Stimulated activated CD8-positive, alpha-beta memory T cell treated with anti-CD3 and anti-CD28 coated beads, Interleukin-4, amount 100 ng/mL, for 4 hours (primary cell): ENCODE measurements at regions not wholly inside any gene's neighbourhood (a gene's known extent, or its start where the extent isn't known, plus 50 kb on each side); places are given as distances from the start of the nearest gene placed in this dataset.

Experiments used
- DNase-seq, 2 donors: peaks; one replicate each; pipeline ENCODE4 v3.0.0-alpha.2; 2020; ENCODE audit warnings: low read depth in 2 of 2, low spot score in 1 of 2

DNA sequence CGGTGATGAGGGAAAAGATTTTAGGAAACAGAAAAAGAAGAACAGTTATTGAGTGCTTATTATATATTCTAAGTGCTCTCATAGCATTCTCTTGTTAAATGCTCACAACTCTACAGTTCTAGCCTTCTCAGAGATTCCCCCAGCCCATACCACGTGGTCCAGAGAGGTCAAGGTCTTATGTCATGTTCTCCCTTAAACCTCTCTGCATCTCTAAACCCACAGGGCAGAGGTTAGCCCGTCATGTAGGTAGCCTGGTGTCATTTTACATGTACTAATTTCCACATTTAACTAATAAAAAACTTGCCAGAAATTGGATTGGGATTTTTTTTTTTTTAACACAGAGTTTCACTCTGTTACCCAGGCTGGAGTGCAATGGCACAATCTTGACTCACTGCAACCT, 178.0 kb downstream of the CEMIP2 start:
- DNase-seq, result no peak

DNA sequence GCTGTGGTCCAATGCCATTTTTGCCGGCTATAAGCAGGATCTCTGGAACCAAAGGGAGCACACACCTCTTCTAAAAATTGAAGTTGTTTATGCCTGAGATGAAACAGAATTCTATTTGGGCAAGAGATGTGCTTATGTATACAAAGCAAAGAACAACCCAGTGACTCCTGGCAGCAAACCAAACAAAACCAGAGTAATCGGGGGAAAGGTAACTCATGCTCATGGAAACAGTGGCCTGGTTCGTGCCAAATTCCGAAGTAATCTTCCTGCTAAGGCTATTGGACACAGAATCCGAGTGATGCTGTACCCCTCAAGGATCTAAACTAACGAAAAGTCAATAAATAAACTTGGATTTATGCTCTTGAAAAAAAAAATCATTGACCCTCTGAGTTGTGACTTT, 178.7 kb downstream of the CEMIP2 start:
- DNase-seq, result no peak

DNA sequence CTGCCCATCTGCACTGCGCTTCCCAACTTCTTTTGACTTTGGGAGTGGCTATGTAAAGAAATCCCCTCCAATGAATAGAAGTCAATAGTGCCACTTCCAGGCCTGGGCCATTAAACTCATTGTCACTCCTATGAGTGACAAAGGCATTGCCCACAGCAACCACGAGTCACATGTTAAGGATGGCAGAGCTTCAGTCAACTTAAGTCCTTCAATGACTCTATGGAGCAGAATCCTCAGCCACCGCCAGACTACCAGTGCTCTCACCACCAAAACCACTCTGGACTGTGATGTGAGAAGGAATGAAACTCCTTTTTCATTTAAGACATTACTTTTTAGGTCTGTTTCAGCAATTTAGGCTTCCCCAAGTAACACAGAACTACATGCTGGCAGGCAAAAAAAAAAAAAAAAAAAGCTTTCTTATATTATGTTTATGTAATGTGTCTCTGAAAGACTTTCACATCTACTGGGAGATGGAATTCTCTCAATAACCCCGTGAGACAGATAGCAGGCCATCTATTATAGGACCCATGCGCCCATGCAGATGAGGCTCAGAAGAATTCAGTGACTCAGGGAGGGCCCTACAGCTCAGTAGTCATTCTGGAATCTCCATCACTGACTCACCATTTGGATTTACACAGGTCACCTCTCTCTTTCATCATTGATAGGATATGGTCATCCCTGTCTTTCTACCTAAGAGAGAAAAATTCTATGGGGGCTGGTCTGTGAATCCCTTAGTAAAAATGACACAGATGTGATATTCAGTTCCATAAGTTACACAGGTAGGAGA, 180.5 kb downstream of the CEMIP2 start:
- no peak for DNase-seq

GRCh38 chr9:71583792-71584191, 184.5 kb downstream of the CEMIP2 start:
- no peak for DNase-seq

GRCh38 chr9:71582347-71582746, 186.0 kb downstream of the CEMIP2 start:
- DNase-seq, result no peak

GRCh38 chr9:71581101-71581500, 187.2 kb downstream of the CEMIP2 start:
- no peak for DNase-seq

GRCh38 chr9:71571186-71571585, 197.1 kb downstream of the CEMIP2 start:
- no peak for DNase-seq

- no peak for DNase-seq
Measured at GRCh38 chr9:71567890-71568289, 200.4 kb downstream of the CEMIP2 start.

DNA sequence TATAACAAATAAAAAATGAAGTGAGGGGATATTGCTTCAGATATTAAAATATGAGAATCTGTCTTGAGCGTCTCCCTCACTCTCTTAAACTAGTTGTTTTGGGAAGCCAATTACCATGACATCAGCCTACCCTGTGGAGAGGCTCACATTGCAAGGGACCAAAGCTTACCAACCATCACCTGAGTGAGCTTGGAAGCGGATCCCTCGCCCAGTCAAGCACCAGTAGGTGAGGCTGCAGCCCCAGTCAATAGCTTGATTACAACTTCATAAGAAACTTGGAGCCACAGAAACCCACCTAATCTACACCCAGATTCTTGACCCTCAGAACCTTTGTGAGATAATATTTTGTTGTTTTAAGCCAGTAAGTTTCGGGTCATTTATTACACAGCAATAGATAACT, 206.2 kb downstream of the CEMIP2 start:
- DNase-seq, result no peak

DNA sequence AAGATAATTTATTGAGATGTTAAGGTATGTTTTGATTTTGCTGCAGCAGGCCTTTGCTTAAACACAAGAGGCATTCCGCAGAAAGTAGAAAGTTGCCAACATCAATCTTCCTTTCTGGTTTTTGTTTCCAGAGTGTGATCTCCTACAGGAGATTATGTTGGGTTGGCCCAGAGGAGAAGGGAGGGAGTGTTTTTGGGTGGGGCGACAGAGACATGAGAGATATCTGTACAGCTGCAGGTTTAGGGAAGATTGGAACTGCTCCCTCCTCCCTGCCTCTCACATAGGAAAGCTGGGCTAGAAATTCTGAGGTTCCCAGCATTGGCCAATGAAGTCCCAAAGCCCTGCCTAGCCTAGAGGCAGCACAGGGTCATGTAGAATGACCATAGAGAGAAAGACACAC, 211.0 kb downstream of the CEMIP2 start:
- DNase-seq, result no peak

DNA sequence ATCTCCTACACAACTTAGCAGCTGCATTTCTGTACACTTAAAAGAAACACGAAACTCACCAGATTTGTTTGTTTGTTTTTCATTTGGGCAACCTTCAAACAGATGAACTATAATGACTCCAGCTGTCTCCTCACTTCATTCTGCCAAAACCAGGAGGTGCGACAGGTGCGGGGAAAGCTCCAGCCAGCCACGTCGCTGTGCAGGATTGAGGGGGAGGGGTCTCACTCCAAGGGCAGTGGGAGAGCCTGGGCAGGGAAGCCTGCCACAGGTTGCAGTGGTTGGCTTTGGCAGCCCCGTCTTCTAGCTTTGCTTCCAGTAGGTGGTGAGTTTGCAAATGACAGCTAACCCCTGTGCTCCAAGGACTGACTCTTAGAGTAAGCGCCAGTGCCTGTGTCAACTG, 215.8 kb downstream of the CEMIP2 start:
- no peak for DNase-seq

DNA sequence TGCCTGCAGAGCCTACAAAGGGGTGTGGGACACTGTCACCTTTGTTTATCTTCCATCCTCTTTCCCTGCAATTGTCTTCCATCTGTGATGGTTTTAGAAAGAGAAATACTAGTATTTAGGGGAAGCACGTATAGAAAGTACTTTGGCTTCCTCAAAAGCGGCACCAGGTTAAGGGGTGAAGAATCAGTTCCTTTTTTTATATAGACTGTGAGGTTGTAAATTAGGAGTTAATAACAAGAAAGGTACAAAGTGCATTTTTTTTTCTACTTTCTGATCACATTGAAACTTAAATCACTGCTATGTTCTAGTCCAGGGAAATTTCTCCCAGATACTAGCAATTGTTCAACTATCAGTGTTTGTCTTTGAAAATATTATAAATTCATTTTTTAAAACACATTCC, 219.3 kb downstream of the CEMIP2 start:
- DNase-seq, result no peak

GRCh38 chr9:71544464-71544863, 223.8 kb downstream of the CEMIP2 start:
- no peak for DNase-seq

DNA sequence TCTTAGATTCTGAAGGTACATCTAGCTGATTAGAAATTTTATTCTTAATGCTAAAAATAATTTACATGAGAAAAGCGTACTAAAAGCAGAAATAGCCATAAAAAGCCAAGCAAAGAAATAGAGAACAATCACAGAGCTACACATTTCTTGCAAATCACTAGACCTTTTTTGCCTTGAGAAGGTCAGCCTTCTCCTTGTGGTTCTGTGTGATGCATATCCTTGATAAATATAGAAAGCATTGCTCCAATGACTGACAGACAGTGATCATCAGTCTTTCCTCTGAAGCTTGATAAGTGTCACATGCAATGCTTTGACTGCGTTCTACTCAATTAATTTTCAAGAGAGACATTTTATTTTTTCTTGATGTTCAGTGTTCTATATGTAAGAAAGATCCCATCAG, 226.9 kb downstream of the CEMIP2 start:
- no peak for DNase-seq

GRCh38 chr9:71524996-71525580, 243.2 kb downstream of the CEMIP2 start:
- DNase-seq, result no peak

GRCh38 chr9:71524516-71524915, 243.8 kb downstream of the CEMIP2 start:
- no peak for DNase-seq

- no peak for DNase-seq
Measured at GRCh38 chr9:71521132-71521531, 247.2 kb downstream of the CEMIP2 start.

DNA sequence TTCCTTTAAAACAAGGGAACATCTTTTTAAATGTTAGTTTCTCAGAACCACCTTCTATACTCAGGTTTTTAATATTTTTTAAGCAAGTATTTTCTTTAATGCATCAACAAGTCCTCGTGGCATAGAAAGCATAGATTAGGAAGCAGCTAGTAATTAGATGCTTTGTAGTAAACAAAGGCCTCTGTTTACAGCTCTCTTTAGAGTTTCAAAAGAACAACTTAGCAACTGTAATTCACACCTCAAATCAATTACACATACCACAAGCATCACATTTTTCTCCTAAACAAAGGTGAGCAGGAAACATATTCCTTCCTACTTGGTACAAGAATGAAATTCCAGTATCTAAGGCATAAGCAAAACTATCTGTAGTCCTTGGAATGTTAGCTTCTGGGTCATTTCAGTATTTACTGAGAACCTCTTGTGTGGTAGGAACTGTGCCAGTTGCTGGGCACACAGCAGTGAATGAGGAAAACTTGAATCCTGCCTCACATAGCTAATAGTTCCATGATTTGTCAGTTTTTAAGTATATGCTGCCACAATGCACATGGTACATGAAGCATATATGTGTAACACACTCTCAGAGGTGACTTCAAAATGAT, 249.1 kb downstream of the CEMIP2 start:
- DNase-seq, result no peak

DNA sequence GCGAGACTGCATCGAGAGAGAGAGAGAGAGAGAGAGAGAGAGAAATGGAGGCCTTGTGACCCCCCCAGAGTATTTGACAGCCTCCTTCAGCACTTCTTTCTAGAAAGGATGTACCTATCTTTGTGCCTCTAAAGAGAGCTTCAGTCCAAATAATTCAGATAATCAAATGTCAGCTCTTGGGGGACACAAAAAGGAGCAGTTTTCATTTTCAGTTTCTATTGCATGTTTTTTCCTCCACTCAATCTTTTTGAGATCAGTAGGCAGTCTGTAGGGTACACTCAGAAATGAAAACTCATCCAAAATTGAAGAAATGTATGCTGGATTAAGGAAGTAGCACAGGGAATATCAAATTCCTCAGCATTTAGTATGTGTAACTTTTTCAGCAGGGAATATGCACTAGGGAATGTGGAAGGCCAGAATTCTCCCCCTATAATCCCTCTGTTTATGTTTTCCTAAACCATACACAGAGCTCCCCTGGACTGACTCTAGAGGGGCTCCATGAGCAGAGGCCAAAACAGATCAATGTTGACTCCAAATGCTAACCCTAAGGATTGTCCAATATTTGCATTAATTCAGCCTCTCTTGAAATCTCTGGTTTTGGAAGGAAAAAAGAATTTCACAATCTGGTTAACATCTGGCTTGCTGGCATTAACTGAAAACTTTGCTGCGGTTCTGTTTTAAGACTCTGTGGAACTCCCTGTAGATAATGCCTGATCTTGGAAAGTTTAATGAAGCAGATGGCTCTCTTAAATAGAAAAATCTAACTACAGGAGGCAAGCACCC, 250.1 kb downstream of the CEMIP2 start:
- DNase-seq, result no peak

GRCh38 chr9:71515626-71516025, 252.7 kb downstream of the CEMIP2 start:
- DNase-seq, result no peak

DNA sequence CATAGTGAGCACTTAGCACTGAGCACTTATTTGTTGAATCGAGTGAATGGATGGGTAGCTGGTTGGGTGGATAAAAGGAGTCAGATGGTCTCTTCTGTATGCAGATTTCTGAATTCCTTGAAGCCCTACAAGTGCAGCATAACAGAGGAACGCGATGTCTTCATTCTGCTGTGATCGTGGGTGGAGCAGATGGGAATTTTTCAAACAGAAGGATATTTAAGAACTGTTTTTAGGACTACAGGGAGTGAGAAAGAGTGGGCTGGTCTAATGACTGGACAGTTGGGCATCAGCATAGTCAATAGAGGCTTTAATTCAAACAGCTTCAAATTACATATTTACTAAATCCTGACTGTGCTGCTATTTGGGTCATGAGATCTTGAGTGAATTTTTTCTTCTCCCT, 253.2 kb downstream of the CEMIP2 start:
- no peak for DNase-seq
